EL (cell line): ENCODE measurements at regions not wholly inside any gene's neighbourhood (a gene's known extent, or its start where the extent isn't known, plus 50 kb on each side); places are given as distances from the start of the nearest gene placed in this dataset.
"Not testable (repeated sequence)": the region's sequence is repeated elsewhere in the genome, so short reads cannot be mapped to it uniquely, and the experiment has no call there.

ENCODE experiments used
- DNase-seq: peaks from one replicate; pipeline ENCODE4 v3.0.0-alpha.2; 2016

DNA sequence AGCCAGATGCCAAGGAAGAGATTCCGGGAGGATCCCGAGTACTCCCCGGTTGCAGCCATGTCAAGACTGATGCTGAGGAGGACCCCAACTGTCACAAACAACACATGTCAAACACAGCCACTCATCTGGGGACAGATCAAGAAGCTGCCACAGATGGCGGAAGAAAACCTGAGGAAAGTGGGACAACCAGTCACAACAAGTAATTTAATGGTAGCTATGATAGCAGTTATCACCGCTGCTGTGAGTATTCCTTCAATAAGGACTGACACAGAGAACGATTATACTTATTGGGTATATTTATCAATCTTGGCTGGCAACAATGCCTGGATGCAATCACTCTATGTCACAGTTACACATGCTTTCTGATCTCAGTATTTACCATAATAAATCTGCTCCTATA, 763.4 kb downstream of the DHX35 start:
- not testable (repeated sequence) for DNase-seq

DNA sequence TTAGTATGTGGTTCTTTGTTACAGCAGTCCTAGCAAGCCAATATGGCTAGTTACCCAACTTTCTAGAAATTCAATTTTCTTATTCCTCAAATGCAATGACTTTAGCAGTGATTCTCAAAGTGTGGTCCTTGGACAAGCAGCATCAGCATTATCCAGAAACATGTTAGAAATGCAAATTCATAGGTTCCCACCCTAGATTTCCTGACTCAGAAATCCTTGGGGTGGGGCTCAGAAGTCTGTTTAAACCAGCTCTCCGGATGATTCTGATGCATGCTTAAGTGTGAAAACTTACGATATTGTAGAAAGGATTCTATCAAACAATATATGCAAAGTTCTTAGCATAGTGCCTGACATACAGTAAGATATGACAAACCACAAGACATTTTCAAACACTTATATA, 757.1 kb downstream of the DHX35 start:
- DNase-seq, result no peak

DNA sequence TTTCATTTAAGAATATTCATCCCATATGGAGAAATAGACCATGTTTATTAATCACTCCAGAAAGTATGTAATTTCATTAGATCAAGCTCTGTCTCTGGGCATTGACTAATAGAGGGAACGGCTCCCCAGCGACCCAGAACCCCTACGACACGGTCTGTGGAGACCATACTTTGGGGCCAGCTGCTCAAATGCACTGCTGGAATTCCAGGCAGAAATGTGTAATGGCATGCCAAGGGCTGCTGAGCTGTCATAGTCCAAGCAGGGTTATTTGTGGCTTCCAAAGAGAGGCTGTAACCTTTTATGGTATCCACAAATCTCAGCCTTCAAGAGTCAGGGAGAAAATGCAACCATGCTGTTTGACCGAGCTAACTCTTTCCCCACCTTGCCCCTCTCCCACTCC, 755.8 kb downstream of the DHX35 start:
- DNase-seq, result no peak

DNA sequence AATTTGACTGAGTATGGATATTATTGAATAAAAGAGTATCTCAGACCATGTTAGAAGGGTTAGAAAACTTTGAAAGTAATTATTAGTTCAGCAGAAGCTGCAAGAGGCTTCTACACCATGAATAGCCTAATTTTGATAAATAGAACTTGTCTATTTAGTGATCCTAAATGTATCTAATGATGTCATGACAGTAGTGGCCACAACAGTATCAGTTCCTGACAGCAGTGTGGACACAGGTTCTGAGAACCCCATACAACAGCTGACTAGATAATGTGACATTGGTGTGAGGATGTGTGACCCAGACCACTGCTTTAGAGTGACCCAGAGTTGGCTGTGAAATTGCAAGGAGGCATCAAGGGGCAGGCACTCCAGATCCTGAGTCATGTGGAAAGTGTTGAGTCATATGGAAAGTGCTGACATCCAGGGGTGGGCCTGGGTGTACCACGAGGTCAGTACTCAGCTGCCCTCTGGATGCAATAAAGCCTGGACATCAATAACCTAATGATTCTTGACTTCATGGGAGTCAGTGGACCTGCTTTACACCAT, 754.7 kb downstream of the DHX35 start:
- no peak for DNase-seq

DNA sequence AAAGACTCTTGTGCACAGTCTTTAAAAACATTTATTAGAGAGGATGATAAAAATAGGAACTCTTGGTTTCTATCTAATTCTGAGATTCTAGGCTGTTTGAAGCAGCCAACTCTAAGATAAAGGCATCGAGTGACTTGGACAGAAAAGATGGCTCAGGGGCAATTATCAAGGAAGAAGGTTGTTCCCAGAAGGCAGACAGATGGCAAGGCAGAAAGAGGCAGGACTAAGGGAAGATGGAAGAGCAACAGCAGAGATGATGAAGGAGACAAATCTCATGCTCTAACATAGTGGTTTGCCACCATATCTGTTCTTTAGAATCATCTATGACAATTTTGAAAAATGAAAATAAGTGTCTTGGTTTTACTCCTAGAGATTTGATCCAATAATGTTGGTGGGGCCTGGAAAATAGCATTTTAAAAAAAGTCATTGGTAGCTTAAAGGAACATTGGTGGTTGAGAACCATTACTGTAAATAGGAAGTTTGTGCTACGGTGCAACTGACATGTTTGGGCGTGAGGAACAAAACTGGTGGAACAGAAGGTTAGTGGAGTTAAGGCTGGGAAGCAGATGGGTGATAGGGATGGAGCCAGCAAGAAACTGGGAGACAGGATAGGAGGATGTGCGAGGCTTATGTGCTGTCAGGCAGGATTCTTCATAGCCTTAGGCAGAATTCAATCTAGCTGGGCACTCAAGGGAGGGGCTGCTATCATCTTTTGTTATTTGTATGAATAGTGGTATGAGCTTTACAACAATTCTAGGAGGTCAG, 751.1 kb downstream of the DHX35 start:
- no peak for DNase-seq

DNA sequence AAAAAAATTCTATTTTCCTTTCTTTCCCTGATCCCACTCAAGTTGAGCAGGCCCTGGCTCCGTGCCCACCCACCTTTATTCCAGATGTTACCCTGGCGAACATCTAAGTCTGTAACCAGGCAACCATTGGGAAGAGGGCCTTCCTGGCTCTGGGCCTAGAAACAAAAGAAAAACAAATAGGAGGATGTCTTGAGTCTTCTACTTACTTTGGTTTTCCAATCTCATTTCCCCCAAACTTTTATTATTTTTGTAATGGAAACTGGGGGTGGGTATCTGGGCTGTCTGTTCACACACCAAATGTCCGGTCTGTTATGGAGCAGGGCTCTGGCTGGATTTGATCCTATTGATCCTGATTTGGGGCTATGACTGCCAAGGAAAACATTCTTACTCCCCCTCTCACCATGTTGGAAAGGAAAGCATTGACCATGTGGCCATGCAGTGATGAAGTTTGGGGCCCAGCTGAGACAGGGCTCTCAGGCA, 744.1 kb downstream of the DHX35 start:
- DNase-seq, result no peak

DNA sequence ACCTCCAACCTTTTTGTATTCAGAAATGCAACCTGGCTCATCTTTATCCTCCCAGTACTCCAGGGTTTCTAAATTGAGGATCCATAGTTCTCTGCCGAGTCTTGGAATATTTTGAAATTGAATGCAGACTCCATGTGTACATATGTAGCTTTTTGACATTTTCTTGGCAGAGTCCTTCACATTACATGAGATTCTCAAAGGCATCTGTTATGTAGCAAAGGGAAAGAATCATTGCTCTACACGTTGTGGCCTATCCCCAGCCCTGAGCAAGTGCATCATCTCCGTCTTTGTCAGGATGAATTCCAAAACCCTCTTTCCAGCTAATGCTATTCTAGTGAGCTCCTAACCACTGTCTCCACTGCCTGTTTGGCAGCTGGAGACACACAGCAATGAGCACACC, 742.9 kb downstream of the DHX35 start:
- no peak for DNase-seq

DNA sequence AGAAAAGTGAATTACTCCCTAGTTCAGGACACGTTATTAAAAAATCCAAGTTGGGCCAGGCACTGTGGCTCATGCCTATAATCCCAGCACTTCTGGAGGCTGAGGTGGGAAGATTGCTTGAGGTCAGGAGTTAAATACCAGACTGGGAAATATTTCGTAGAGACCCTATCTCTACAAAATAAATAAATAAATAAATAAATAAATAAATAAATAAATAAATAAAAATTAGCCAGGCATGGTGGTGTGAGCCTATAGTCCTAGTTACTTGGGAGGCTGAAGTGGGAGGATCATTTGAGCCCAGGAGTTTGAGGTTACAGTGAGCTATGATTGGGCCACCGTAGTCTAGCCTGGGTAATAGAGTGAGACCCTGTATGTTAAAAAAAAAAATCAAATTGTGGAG, 741.2 kb downstream of the DHX35 start:
- DNase-seq, result not testable (repeated sequence)

DNA sequence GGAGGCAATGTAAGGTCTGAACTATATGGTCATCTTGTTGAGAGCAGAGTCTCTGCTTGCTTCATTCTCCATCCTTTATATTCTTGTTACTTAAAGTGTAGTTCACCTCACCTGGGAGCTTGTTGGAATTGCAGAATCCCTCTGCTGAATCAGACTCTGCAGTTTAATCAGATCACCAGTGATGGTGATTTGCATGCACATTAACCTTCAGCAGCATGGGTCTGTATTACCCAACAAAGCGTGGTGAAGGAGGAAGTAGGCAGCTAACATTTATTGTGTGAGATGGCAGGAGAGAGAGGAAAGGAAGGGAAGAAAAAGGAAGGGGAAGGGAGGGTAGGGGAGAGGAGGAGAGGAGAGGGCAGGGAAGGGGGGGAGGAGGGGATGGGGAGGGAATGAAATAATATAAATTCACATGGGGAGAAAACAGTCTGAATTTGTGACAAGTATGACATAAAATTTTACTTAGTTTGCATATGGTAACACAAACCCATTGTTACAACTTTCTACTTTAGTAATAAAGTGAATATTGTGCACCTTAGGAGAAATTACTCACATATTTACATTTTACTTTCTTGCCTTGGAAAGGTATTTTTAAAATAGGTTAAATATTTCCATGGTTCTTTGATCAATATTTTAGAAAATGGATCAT, 740.7 kb downstream of the DHX35 start:
- no peak for DNase-seq

DNA sequence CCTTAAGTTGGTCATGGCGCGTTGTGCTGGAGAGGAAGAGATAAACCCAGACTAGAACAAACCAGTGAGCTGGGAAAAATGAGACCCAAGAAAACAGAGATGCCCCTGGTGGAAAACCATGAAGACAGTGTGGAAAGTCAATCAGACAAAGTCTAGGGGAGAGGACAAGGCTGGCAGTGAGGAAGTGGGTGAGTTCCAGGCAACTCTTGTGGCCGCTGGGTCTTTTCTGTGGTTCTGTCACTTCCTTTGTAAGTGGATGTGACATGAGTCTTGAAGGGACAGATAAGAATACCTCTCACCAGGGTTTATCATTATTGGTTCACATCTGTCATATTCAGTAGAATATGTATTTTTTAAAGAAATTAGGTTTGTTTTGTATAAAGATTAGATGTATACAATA, 738.4 kb downstream of the DHX35 start:
- no peak for DNase-seq

DNA sequence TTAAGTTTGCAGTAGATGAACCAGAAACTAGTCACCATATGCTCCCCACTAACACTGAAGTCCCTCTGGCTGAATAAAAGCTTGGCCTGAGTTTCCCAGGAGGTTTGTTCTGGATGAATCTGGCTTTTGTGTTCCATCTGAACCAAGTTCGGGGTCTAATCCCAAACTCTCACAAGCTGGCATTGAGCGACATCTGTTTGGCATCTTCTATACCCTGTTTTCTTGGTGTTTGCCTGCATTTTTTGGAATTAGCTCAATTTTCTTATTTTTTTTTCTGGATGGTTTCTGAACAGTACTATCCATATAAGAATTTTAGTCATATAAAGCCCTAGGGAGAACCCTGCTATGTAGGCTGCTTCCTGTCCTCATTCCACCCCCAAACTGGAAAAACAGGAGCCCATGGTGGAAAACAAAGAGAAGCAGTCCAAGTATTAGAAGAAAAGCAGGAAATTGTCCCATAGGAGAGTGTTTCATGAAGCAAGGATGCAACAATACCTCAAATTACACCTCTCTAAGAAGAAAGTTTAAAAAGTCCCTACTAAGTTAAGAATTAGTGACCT, 737.1 kb downstream of the DHX35 start:
- DNase-seq, result no peak

DNA sequence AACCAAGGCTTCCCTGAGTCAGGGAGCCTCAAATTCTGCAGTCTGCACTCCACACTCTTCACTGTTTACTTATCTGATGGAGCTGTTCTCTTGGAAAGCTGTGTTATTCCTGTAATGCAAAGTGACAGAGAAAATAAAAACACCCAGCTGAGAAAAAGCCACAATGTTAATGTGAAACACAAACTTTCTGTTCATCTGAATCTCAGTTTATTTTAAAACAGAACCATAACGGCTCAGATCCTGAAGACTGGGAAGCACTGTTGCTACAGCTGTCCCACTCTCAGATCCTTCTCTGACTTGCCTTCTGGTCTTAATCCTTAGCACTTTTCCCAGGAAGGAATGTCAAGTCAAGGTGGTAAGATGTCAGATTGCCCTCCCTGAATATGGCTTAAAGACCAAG, 736.6 kb downstream of the DHX35 start:
- DNase-seq, result no peak

DNA sequence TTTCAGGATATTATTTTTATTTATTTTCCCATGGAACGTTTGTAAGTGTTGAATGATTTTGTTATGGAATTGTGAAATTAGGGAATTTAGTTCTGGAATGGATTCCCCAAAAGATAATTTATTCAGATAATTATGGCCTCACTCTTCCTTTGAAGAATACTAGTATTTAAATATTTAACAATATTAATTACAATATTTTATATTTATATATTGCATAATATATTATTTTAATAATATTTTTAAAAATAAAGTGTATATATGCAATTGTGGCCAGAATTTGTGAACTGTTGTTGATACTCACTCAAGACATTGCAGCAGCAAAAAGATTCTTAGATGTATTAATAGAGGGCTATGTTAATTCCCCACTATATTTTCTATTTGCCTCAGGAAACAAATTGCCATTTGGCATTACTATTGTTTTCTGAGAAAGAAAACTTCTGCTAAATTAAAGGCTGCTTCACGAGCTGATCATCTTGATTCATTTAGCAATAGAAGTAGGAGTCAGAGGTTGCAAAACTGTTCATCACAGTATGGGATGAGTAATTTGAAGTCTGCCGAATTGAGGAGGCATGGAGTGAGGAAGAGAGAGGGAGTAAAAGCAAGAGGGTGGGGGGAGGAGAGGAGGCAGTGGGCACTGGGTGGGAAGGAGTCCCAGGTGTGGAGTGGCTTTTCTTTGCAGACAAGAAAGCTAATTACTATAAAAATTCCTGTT, 729.2 kb downstream of the DHX35 start:
- DNase-seq, result no peak

DNA sequence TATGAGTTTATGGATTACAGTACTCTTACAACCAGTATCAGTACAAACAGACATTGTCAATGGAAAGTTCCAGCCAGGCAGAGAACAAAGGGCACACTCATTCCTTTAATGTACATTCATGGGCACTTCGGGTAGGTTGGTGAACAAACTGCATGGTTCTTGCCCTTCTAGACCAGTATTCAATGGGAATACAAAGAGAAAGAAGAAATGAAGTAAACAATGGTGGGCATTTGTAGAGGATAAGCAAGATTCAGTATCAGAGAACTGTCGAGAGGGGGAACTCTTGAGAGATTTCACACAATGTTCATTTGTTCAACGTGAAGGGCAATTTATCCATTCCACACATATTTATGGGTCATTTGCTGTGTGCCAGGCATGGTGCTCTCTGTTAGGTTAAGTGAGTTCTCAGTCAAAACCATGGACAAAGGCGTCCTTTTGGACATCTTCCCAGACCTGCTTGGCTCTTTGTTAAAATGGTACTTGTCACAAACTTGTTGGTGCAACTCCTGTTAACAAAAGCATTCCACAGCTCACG, 714.8 kb downstream of the DHX35 start:
- DNase-seq, result peak; percentile 32

DNA sequence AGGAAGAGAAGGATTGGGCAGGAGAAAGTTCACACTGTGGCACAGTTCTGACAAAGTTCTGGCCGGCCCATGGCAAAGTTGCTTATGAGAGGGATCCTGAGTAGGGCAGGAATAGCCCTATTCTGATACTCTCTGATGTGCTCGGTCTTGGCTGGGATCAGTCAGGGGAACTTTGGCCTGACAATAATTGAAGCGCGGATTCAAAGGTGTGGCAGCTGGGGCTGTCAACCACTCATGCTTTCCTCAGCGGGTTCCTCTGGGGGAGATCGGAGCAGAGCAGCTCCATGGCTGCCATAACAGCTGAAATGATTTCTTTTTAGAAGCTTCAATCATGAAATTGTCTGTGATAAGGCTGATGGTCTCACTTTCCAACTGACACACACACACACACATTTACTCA, 714.1 kb downstream of the DHX35 start:
- DNase-seq, result no peak

DNA sequence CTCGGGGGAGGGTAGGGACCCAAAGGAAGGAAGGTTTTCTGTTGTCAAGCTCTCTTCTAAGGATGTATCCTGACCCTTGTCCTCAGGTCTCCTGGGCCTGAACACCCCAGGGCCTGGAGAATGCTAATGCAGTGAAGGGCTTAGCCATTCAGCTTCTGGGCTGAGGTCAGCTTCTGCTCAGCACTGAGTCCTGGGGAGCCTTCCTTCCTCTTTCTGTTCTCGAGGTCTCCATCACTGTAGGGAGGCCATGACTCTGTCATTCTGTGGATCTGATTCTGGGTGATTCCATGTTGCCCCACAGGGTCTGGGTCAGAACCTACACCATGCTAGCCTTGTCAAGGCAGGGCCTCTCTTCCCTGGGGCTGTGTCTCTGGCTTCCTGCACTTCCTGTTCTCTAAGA, 712.7 kb downstream of the DHX35 start:
- no peak for DNase-seq

DNA sequence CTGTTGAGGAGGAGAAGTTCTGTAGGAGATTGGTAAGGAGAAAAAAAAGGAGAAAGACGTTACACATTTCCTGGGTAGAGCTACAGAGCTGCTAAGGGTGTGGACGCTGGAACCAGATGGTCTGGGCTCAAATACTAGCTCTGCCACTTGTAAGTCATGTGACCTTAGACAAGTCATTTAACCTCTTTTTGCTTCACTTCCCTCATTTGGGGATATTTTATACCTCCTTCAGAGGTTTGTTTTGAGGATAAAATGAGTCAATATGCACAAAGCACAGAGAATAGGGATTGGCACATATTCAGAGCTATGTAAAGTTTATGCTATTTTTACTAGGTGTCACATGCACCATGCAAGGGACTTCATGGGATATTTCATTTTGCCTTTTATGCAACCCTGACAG, 708.8 kb downstream of the DHX35 start:
- no peak for DNase-seq

DNA sequence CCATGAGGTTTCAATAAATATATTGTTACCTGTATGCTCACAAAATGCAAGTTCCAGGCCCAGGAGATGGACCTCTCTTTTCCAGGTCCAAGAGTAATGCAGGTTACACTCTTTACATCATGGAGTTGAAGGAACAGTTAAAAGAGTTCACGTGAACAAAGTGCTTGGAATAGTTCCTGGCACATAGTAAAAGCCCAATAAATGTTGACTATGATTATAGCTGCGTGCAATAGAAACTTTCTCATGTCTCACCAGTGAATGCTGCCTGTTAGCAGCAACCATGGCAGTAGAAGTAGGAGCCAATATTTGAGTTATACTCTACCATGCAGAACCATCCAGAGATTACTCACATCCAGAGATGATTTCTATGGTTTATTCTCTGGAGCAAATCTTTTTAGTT, 707.5 kb downstream of the DHX35 start:
- DNase-seq, result no peak

DNA sequence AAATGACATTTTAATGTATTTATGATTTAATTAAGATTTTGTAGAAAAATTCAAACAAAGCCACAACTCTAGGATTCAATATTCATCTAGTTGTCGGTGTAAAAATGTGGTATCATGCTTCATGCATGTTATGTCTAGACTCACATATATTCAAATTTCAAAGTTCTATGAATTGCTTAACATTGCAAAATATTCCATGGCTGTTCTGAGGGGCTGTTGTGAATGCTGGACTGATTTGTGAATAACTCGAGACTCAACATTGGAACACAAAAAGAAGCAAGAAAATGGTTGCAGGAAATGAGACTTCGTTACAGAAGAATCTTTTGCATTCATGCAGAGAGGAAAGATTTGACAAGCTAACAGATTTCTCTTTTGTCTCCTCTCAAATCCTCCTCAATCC, 705.9 kb downstream of the DHX35 start:
- no peak for DNase-seq

DNA sequence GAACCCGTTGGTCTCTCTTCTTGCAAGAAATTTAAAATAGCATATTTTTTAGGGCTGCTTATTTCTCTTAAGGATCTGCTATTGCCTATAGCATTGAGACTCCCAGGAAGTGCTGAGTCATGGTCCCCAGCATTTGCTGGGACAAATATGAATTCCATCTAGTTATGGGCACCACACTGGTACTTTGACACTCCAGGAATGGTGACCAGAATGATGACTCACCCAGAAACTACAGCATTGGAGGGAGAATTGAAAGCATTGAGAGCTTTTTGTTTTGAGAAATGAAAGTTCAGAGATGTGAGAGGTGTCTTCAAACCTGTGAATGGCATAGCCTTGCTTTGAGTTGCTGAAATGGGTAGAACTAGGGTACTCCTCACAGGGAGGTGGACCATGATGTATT, 699.7 kb downstream of the DHX35 start:
- DNase-seq, result peak; percentile 79

DNA sequence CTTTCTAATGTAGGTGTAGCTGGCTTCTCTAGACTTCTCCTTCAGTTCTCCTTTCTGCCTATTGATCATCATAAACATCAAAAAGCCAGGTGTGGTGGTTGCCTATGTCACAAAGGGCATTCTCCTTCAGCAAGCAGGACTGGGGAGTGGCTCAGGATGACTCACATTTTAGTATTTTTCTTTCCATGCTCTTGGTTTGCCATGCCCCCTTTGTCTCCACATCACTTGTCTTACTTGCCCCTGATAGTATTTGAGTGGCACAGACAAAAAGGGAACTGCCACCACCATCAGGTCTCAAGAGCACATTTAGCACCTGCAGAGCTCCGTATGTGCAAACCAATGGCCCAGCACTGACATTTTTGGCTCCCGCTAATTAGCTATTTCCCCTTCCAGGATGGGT, 698.8 kb downstream of the DHX35 start:
- no peak for DNase-seq

DNA sequence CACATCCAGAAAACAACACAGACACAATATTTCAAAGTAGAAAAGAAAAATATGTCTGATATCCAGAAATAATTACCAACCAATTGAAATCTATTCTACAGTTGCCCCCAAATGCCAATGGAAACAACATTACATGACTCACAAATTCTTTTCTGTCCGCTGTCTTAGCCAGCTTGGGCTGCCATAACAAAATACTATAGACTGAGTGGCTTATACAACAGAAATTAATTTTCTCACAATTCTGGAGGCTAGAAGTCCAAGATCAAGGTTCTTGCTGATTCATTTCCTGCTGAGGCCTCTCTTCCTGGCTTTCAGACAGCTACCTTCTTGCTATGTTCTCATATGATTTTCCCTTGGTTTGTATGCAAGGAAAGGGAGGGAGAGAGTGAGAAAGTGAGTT, 698.1 kb downstream of the DHX35 start:
- DNase-seq, result peak; percentile 58
